Epithelial cell of esophagus (primary cell): ENCODE measurements at regions not wholly inside any gene's neighbourhood (a gene's known extent, or its start where the extent isn't known, plus 50 kb on each side); places are given as distances from the start of the nearest gene placed in this dataset.

Source experiments
- DNase-seq: peaks from one replicate; pipeline ENCODE4 v3.0.0; 2010; ENCODE audit warnings: low read depth
- H3K4me3 ChIP-seq: 2 replicates; pipeline ENCODE4 v1.5.1; 2011; ENCODE audit warnings: mild to moderate bottlenecking, low read length, control low read depth
- TF ChIP-seq, protein P1 (sequence below): IDR thresholded peaks from 2 replicates; pipeline ENCODE4 v1.5.1; 2011; ENCODE audit warnings: low read depth, mild to moderate bottlenecking, low read length, control low read depth, inconsistent platforms; ENCODE audit not compliant: insufficient read depth; ENCODE audit errors: missing control alignments

- TF ChIP-seq, protein P1, sequence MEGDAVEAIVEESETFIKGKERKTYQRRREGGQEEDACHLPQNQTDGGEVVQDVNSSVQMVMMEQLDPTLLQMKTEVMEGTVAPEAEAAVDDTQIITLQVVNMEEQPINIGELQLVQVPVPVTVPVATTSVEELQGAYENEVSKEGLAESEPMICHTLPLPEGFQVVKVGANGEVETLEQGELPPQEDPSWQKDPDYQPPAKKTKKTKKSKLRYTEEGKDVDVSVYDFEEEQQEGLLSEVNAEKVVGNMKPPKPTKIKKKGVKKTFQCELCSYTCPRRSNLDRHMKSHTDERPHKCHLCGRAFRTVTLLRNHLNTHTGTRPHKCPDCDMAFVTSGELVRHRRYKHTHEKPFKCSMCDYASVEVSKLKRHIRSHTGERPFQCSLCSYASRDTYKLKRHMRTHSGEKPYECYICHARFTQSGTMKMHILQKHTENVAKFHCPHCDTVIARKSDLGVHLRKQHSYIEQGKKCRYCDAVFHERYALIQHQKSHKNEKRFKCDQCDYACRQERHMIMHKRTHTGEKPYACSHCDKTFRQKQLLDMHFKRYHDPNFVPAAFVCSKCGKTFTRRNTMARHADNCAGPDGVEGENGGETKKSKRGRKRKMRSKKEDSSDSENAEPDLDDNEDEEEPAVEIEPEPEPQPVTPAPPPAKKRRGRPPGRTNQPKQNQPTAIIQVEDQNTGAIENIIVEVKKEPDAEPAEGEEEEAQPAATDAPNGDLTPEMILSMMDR = peak; percentile 32
- no peak overlapping the region for H3K4me3 ChIP-seq
- peak; percentile 9 for DNase-seq
Measured at GRCh38 chr2:220460257-220460985, 833.0 kb downstream of the SLC4A3 start.

GRCh38 chr2:220463876-220464275 lies 836.4 kb downstream of the SLC4A3 start:
- TF ChIP-seq, protein P1 = no peak
- DNase-seq = no peak
- H3K4me3 ChIP-seq = no peak overlapping the region

GRCh38 chr2:220465700-220466099 lies 838.3 kb downstream of the SLC4A3 start:
- DNase-seq = no peak
- H3K4me3 ChIP-seq = no peak overlapping the region
- TF ChIP-seq, protein P1 = no peak

DNA sequence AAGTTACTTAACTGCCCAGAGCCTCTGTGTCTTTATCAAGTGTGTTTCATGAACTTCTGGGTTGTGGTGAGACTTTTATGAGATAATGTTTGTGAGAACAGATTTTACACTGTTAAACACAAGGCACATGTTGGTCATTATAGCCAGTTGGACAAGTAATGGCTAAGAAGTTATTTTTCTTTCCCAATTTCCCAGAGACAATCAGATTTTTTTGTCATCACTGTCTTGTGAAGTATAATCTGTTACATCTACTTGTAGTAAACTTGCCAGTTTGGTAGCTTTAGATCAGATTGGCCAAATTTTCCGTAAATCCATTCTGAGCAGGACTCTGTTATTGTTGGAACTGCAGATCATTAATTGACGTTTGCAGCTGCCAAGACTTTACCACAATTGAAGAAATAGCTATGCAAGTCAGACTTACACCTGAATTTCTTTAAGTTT lies 838.8 kb downstream of the SLC4A3 start:
- H3K4me3 ChIP-seq = no peak overlapping the region
- TF ChIP-seq, protein P1 = no peak
- DNase-seq = no peak

GRCh38 chr2:220469201-220469600 lies 841.8 kb downstream of the SLC4A3 start:
- TF ChIP-seq, protein P1 = no peak
- DNase-seq = peak; percentile 42
- no peak overlapping the region for H3K4me3 ChIP-seq

GRCh38 chr2:220473611-220474010 lies 846.2 kb downstream of the SLC4A3 start:
- DNase-seq = no peak
- no peak overlapping the region for H3K4me3 ChIP-seq
- TF ChIP-seq, protein P1 = no peak

DNA sequence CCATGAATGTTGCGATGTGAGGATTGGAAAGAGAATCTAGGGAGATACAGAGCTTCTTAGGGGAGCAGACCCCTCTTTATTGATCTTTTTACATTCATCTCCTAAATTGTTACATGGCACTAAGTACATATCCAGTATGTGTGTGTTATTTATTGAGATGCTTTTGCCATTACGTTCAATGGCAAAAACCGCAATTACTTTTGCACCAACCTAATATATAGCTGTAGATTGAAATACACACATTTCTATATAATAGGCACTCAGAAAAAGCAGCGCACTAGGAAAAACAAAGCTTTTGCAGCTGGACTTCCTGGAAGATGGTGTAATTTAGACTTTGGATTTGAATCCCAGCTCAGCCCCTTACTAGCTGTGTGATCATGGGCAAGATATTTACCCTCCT lies 849.4 kb downstream of the SLC4A3 start:
- no peak overlapping the region for H3K4me3 ChIP-seq
- no peak for DNase-seq
- TF ChIP-seq, protein P1 = no peak
